ENCODE measurements at regions not wholly inside any gene's neighbourhood (a gene's known extent, or its start where the extent isn't known, plus 50 kb on each side); places are given as distances from the start of the nearest gene placed in this dataset.

DNA sequence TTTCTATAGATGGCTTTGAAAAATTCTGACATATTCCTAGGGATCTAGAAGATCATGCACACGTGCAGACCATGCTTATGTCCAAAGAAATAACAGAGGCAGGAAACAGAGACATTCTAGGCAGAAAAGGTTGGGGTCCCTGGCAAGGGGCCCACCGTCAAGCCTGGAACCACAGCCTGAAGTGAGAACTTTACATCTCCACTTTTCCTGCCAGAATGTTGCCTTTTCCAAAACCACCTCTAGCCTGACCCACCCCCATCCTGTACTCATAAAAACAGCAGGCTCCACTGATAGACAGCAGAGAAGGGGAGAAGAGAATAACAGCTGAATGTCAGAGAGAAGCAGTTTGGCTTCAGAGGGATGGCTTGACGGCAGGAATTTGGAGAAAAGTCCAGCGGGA lies 257.3 kb upstream of the NT5E start:
- TF ChIP-seq CTCF (IDR thresholded peaks at IDR 0.05) (no peak), EZH2 (IDR thresholded peaks at IDR 0.05; ENCODE audit: borderline replicate concordance, insufficient read depth, low read depth, low read length, poor library complexity, severe bottlenecking) (no peak)

All from B cell (primary cell).